Erythroblast (primary cell): ENCODE measurements at regions not wholly inside any gene's neighbourhood (a gene's known extent, or its start where the extent isn't known, plus 50 kb on each side); places are given as distances from the start of the nearest gene placed in this dataset.
A peak's percentile ranks its signal among the peaks of the same experiment; 100 is the strongest.

Experiments used
- DNase-seq, 2 experiments: peaks; one replicate each; lab custom pipeline; 2025; lab: John Stamatoyannopoulos, UW
- GATA1 ChIP-seq: IDR thresholded peaks from 2 replicates; pipeline ENCODE4 v1.6.1; 2011; ENCODE audit warnings: low read depth, mild to moderate bottlenecking, control low read depth, low read length, moderate library complexity
- POLR2A ChIP-seq: IDR thresholded peaks from 2 replicates; pipeline ENCODE4 v1.6.1; 2011; ENCODE audit warnings: mild to moderate bottlenecking, low read length

- TF ChIP-seq POLR2A (no peak), GATA1 (no peak)
- no peak for DNase-seq
Observed at GRCh38 chr2:119063177-119063576, 95.4 kb downstream of the C1QL2 start.

- TF ChIP-seq GATA1 (no peak), POLR2A (no peak)
- DNase-seq, result no peak
Observed at GRCh38 chr2:119062652-119063051, 95.9 kb downstream of the C1QL2 start.

DNA sequence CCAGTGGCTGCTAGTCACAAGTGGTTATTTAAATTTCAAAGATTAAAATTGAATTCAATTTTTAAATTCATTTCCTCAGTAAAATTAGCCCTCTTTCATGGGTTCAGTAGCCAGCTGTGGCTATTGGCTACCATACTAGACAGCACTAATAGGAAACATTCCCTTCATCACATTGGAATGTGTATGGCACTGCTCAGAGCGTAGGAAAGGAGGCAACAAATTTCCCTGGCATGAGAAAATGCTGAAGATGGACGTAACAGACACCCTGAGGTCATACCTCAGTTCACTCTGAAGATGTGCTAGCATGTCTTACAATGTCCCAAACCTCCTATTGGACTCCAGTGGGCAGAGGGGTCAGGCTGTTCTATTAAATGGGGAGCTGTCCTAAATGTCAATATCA is 96.4 kb downstream of the C1QL2 start:
- no peak for DNase-seq
- TF ChIP-seq POLR2A (no peak), GATA1 (no peak)

DNA sequence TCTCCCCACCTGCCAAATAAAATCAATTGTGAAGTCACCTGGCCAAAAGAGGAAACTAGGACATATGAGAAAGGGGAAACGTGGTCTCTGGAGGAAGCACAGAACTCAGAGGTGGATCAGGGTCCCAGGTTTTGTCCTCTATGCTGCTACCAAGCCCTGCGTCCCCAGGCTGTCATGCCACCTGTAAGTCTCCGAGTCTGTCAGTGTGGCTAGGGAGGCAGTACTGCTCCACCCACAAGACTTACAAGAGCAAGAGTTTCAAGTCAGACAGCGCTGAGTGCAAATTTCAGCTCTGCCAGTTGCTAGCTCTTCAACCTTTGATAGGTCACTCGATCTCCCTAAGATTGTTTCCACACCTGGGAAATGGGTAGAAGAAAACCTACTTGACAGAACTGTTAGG is 98.6 kb downstream of the C1QL2 start:
- DNase-seq, result no peak
- TF ChIP-seq GATA1 (no peak), POLR2A (no peak)

- TF ChIP-seq GATA1 (no peak), POLR2A (no peak)
- DNase-seq, result no peak
Observed at GRCh38 chr2:119059287-119059686, 99.3 kb downstream of the C1QL2 start.

- TF ChIP-seq GATA1, result no peak
- TF ChIP-seq POLR2A, result no peak
- no peak for DNase-seq
Observed at GRCh38 chr2:119053700-119054436, 104.7 kb downstream of the C1QL2 start.

- TF ChIP-seq POLR2A (no peak), GATA1 (no peak)
- no peak for DNase-seq
Observed at GRCh38 chr2:119051263-119051662, 107.3 kb downstream of the C1QL2 start.

GRCh38 chr2:119049968-119050704 is 108.1 kb downstream of the MARCO start:
- peak in 1 of 2 experiments; percentile 12 for DNase-seq
- TF ChIP-seq GATA1, result no peak
- TF ChIP-seq POLR2A, result no peak
